ENCODE measurements at regions not wholly inside any gene's neighbourhood (a gene's known extent, or its start where the extent isn't known, plus 50 kb on each side); places are given as distances from the start of the nearest gene placed in this dataset.

- no peak for DNase-seq (ENCODE audit: low spot score)
These were observed 369.8 kb downstream of the TMEM232 start for GRCh38 chr5:110356677-110357076.

- DNase-seq (ENCODE audit: low spot score), result no peak
These were observed 367.2 kb downstream of the TMEM232 start for GRCh38 chr5:110359221-110359620.

GRCh38 chr5:110361471-110361870 is 365.0 kb downstream of the TMEM232 start:
- no peak for DNase-seq (ENCODE audit: low spot score)

- no peak for DNase-seq (ENCODE audit: low spot score)
These were observed 364.2 kb downstream of the TMEM232 start for GRCh38 chr5:110362261-110362660.

- DNase-seq (ENCODE audit: low spot score), result no peak
These were observed 359.8 kb downstream of the TMEM232 start for GRCh38 chr5:110366716-110367115.
